ENCODE measurements at regions not wholly inside any gene's neighbourhood (a gene's known extent, or its start where the extent isn't known, plus 50 kb on each side); places are given as distances from the start of the nearest gene placed in this dataset.

DNA sequence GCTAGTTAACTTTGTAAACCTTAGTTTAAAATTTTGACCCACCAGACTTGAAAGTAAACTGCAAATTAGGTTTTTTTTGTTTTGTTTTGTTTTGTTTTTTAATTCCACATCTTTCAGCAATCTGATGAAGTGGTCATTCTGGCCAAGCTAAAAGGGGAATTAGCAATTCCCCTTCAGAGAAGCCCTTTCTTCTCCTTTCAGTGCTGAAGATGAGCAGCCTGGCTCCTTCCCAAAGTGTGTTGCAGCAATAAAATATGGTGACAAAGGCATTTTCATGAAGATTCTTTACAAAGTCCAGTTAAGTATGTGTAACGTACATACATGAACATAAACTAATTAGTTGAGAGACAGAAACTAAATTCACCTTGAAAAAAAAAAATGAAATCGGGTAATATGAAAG is 380.1 kb downstream of the NOVA1 start:
- ATAC-seq: no peak
- H3K4me2 ChIP-seq: no peak overlapping the region
- no peaks in the 10 kb centered on the region for H3K9me3 ChIP-seq
- DNase-seq (ENCODE audit: low read depth in 1 of 2, low spot score in 1 of 2): no peak
- WGBS (ENCODE audit: missing lambda C conversion rate): 17% methylated on average over 2 of the region's 2 CpGs
- no peak overlapping the region for H3K27ac ChIP-seq
- no peak overlapping the region for H3K4me3 ChIP-seq
- H3K4me1 ChIP-seq: no peaks in the 10 kb centered on the region
- TF ChIP-seq HOXA7 (CRISPR knock-in tag; IDR thresholded peaks at IDR 0.05) (no peak), FOSL2 (IDR thresholded peaks at IDR 0.05) (no peak), FOSL2 (CRISPR knock-in tag; IDR thresholded peaks at IDR 0.05) (no peak), HEYL (CRISPR knock-in tag; IDR thresholded peaks at IDR 0.05) (no peak), CHD4 (IDR thresholded peaks at IDR 0.05; ENCODE audit: borderline replicate concordance) (no peak), NR3C1 (IDR thresholded peaks at IDR 0.05) (no peak), SMC3 (IDR thresholded peaks at IDR 0.05) (no peak), NFE2L2 (conservative IDR thresholded peaks at IDR 0.05; ENCODE audit: low read length) (no peak)
- CTCF ChIA-PET: no interaction called here
- FAIRE-seq: no peak
- POLR2A ChIA-PET: no interaction called here

DNA sequence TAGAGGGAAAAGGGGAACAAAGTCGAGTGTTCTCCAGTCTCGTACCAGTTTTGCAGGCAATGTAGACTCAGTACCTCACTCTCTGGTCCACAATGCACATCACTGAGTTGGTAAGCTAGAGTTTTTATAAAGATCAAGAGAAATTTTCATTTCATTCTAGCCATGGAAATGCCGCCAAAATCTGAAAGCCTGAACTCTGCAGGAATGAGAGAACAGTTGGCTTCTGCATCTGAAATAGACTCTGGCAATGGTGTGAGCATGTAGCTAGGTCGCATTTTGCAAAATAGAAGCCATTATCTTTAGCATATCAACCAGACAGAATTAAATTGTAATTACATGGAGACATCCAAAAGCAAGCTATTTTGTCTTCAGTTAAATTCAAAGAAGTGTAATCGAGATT is 381.0 kb downstream of the NOVA1 start:
- DNase-seq (ENCODE audit: low read depth in 1 of 2, low spot score in 1 of 2) (no peak), ATAC-seq (no peak), FAIRE-seq (no peak)
- Histone ChIP-seq H3K4me3 (no peak overlapping the region), H3K4me1 (no peaks in the 10 kb centered on the region), H3K9me3 (no peaks in the 10 kb centered on the region), H3K4me2 (no peak overlapping the region), H3K27ac (no peak overlapping the region)
- WGBS (ENCODE audit: missing lambda C conversion rate): 22% methylated on average over 5 of the region's 5 CpGs
- ChIA-PET CTCF (no interaction called here), POLR2A (no interaction called here)
- TF ChIP-seq FOSL2 (IDR thresholded peaks at IDR 0.05): no peak
- TF ChIP-seq FOSL2 (CRISPR knock-in tag; IDR thresholded peaks at IDR 0.05): no peak
- TF ChIP-seq SREBF2 (IDR thresholded peaks at IDR 0.05): no peak
- TF ChIP-seq ZFP36 (IDR thresholded peaks at IDR 0.05; ENCODE audit: borderline replicate concordance, partially characterized antibody): no peak

DNA sequence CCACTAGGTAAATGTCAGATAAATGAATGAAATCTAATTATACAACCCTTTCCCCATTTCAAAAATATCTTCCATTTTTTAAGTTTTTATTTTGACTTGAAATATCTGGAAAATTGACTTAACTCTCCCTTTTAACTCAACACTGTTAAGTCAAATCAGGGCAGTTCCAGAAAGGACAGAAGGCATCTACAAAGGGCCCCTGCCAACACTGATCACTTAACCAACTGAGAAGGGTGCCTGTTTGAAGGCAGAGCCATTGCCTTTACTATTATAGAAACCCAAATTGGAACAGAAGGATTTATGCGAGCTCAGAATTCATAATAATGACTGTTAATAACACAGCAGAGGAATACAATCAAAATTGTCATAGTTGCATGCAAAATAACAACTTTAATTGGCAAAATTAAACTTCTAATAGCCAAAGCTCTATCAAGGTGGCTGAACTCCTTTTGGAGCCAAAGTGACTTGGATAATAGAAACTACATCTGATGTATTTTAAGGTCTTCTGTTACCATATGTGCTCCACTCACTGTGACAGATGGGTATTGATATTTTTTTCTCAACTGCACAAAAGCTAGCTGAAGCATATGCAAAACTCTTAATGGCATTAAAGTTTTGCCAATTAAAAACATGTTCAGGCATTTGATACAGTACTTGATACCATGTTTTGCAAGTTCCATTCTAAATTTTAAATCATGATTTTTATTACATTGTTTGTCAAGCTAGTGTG is 383.8 kb downstream of the NOVA1 start:
- Histone ChIP-seq H3K4me2 (no peak overlapping the region), H3K4me3 (no peak overlapping the region), H3K9me3 (no peaks in the 10 kb centered on the region), H3K4me1 (no peaks in the 10 kb centered on the region), H3K27ac (no peak overlapping the region)
- TF ChIP-seq, protein P1, sequence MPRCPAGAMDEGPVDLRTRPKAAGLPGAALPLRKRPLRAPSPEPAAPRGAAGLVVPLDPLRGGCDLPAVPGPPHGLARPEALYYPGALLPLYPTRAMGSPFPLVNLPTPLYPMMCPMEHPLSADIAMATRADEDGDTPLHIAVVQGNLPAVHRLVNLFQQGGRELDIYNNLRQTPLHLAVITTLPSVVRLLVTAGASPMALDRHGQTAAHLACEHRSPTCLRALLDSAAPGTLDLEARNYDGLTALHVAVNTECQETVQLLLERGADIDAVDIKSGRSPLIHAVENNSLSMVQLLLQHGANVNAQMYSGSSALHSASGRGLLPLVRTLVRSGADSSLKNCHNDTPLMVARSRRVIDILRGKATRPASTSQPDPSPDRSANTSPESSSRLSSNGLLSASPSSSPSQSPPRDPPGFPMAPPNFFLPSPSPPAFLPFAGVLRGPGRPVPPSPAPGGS (IDR thresholded peaks at IDR 0.05): no peak
- TF ChIP-seq TP53 (CRISPR knock-in tag; IDR thresholded peaks at IDR 0.05): no peak
- no peak for TF ChIP-seq FOSB (CRISPR knock-in tag; IDR thresholded peaks at IDR 0.05)
- TF ChIP-seq JUNB (IDR thresholded peaks at IDR 0.05): no peak
- no peak for TF ChIP-seq KDM1A (IDR thresholded peaks at IDR 0.05; ENCODE audit: low read depth)
- no peak for TF ChIP-seq FOSL2 (IDR thresholded peaks at IDR 0.05)
- no peak for TF ChIP-seq FOSL2 (CRISPR knock-in tag; IDR thresholded peaks at IDR 0.05)
- TF ChIP-seq PHF8 (IDR thresholded peaks at IDR 0.05; ENCODE audit: borderline replicate concordance, low read depth): no peak
- TF ChIP-seq CHD4 (IDR thresholded peaks at IDR 0.05; ENCODE audit: borderline replicate concordance): no peak
- CTCF ChIA-PET: no interaction called here
- WGBS (ENCODE audit: missing lambda C conversion rate): 33% methylated on average over 1 of the region's 1 CpG
- POLR2A ChIA-PET: no interaction called here
- FAIRE-seq: no peak
- DNase-seq (ENCODE audit: low read depth in 1 of 2, low spot score in 1 of 2): no peak
- ATAC-seq: no peak

DNA sequence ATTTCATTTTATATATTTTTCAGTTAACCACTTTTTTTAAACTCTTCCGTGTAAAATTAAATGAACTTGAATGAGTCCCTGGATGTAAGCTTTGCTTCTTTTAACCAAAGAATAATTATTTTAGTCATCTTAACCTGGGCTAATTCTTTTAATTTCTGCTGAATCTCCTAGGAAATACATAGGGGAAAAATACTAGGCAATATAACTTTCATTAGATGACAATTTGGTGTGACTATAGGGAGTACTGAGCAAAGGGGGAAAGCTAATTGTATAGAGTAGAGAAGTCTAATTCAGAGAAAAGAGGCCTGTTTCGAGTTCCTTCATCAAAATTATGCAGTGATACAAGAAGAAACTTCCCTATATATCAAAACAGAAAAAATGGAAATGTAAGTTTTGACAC is 388.1 kb downstream of the NOVA1 start:
- no peak for FAIRE-seq
- CTCF ChIA-PET: no interaction called here
- ATAC-seq: no peak

More for the DNA sequence above, 388.1 kb downstream of the NOVA1 start:
- no peak overlapping the region for H3K4me3 ChIP-seq
- no peaks in the 10 kb centered on the region for H3K9me3 ChIP-seq
- POLR2A ChIA-PET: no interaction called here
- H3K4me1 ChIP-seq: no peaks in the 10 kb centered on the region
- DNase-seq (ENCODE audit: low read depth in 1 of 2, low spot score in 1 of 2): no peak
- H3K27ac ChIP-seq: no peak overlapping the region
- no peak overlapping the region for H3K4me2 ChIP-seq
- 36% methylated on average over 2 of the region's 2 CpGs for WGBS (ENCODE audit: missing lambda C conversion rate)
- TF ChIP-seq ZFP36 (IDR thresholded peaks at IDR 0.05; ENCODE audit: borderline replicate concordance, partially characterized antibody) (no peak), SMC3 (IDR thresholded peaks at IDR 0.05) (no peak), TP53 (CRISPR knock-in tag; IDR thresholded peaks at IDR 0.05) (no peak), HEYL (CRISPR knock-in tag; IDR thresholded peaks at IDR 0.05) (no peak), RNF2 (IDR thresholded peaks at IDR 0.05; ENCODE audit: borderline replicate concordance, low read depth) (no peak), ZSCAN20 (CRISPR knock-in tag; IDR thresholded peaks at IDR 0.05) (no peak), CEBPB (IDR thresholded peaks at IDR 0.05) (no peak), MYC (IDR thresholded peaks at IDR 0.05; ENCODE audit: borderline replicate concordance, low read length) (no peak), HOXA7 (CRISPR knock-in tag; IDR thresholded peaks at IDR 0.05) (no peak), JUN (IDR thresholded peaks at IDR 0.05) (no peak), CBX8 (IDR thresholded peaks at IDR 0.05) (no peak), RAD21 (conservative IDR thresholded peaks at IDR 0.05 in 1 of 2, IDR thresholded peaks at IDR 0.05 in 1 of 2) (no peak)
- TF ChIP-seq, protein P2, sequence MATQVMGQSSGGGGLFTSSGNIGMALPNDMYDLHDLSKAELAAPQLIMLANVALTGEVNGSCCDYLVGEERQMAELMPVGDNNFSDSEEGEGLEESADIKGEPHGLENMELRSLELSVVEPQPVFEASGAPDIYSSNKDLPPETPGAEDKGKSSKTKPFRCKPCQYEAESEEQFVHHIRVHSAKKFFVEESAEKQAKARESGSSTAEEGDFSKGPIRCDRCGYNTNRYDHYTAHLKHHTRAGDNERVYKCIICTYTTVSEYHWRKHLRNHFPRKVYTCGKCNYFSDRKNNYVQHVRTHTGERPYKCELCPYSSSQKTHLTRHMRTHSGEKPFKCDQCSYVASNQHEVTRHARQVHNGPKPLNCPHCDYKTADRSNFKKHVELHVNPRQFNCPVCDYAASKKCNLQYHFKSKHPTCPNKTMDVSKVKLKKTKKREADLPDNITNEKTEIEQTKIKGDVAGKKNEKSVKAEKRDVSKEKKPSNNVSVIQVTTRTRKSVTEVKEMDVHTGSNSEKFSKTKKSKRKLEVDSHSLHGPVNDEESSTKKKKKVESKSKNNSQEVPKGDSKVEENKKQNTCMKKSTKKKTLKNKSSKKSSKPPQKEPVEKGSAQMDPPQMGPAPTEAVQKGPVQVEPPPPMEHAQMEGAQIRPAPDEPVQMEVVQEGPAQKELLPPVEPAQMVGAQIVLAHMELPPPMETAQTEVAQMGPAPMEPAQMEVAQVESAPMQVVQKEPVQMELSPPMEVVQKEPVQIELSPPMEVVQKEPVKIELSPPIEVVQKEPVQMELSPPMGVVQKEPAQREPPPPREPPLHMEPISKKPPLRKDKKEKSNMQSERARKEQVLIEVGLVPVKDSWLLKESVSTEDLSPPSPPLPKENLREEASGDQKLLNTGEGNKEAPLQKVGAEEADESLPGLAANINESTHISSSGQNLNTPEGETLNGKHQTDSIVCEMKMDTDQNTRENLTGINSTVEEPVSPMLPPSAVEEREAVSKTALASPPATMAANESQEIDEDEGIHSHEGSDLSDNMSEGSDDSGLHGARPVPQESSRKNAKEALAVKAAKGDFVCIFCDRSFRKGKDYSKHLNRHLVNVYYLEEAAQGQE (IDR thresholded peaks at IDR 0.05): no peak

Measured in A549 (cell line).